ENCODE measurements at regions not wholly inside any gene's neighbourhood (a gene's known extent, or its start where the extent isn't known, plus 50 kb on each side); places are given as distances from the start of the nearest gene placed in this dataset.

- TF ChIP-seq YY1 (IDR thresholded peaks at IDR 0.05; ENCODE audit: insufficient read depth, insufficient read length): no peak
- no peak for TF ChIP-seq ZNF274 (IDR thresholded peaks at IDR 0.05; ENCODE audit: low read depth, low read length)
Observed at GRCh38 chr4:114264452-114264851, 285.0 kb upstream of the ARSJ start.
